Tibial nerve (tissue), 4 donors: ENCODE measurements at regions not wholly inside any gene's neighbourhood (a gene's known extent, or its start where the extent isn't known, plus 50 kb on each side); places are given as distances from the start of the nearest gene placed in this dataset.

ENCODE experiments used
- CTCF ChIP-seq, 5 experiments: fragments of 200-600 bp in 3 of 5; fragments of 450-650 bp in 2 of 5; sonication (generic) in 3 of 5; IDR thresholded peaks; one replicate each; pipeline ENCODE4 v1.5.1; 2016 to 2019; ENCODE audit warnings: antibody characterized with exemption in 5 of 5, mild to moderate bottlenecking in 3 of 5, moderate library complexity in 2 of 5
- EP300 ChIP-seq, 2 donors: sonication (generic); formaldehyde crosslinking; IDR thresholded peaks; one replicate each; pipeline ENCODE4 v1.6.1; 2017; ENCODE audit warnings: antibody characterized with exemption in 2 of 2, mild to moderate bottlenecking in 1 of 2
- POLR2A ChIP-seq, 2 donors: fragments of 450-650 bp; IDR thresholded peaks; one replicate each; pipeline ENCODE4 v1.6.1; 2017; ENCODE audit warnings: antibody characterized with exemption in 2 of 2, mild to moderate bottlenecking in 2 of 2, moderate library complexity in 2 of 2

- TF ChIP-seq POLR2A (IDR thresholded peaks at IDR 0.05), result no peak
- no peak for TF ChIP-seq CTCF (IDR thresholded peaks at IDR 0.05)
- no peak for TF ChIP-seq EP300 (IDR thresholded peaks at IDR 0.05)
Measured at GRCh38 chr1:99507906-99508732, 137.8 kb upstream of the PALMD start.
